Uterus (tissue), 2 donors: ENCODE measurements at regions not wholly inside any gene's neighbourhood (a gene's known extent, or its start where the extent isn't known, plus 50 kb on each side); places are given as distances from the start of the nearest gene placed in this dataset.

Source experiments
- CTCF ChIP-seq, 4 experiments: fragments of 200-600 bp in 2 of 4; fragments of 450-650 bp in 2 of 4; sonication (generic) in 2 of 4; IDR thresholded peaks; one replicate each; pipeline ENCODE4 v1.5.1; 2016 to 2019; ENCODE audit warnings: antibody characterized with exemption in 4 of 4, mild to moderate bottlenecking in 2 of 4, moderate library complexity in 1 of 4
- POLR2A ChIP-seq, 2 donors: fragments of 450-650 bp; IDR thresholded peaks; one replicate each; pipeline ENCODE4 v1.6.1; 2016; ENCODE audit warnings: antibody characterized with exemption in 2 of 2, mild to moderate bottlenecking in 1 of 2, moderate library complexity in 1 of 2

GRCh38 chrX:109859651-109860050 lies 126.6 kb upstream of the ACSL4 start:
- TF ChIP-seq CTCF (IDR thresholded peaks at IDR 0.05) (no peak), POLR2A (IDR thresholded peaks at IDR 0.05) (no peak)
